Right cardiac atrium (tissue), 5 donors: ENCODE measurements at regions not wholly inside any gene's neighbourhood (a gene's known extent, or its start where the extent isn't known, plus 50 kb on each side); places are given as distances from the start of the nearest gene placed in this dataset.
A peak's percentile ranks its signal among the peaks of the same experiment; 100 is the strongest.

Experiments
- ATAC-seq, 2 donors: fragments of 200-7000 bp; cut with Tn5 transposase; one replicate each; pipeline versions ENCODE4 v1.8.0 to v1.9.1; 2020; ENCODE audit warnings: moderate library complexity in 2 of 2, mild to moderate bottlenecking in 1 of 2
- DNase-seq, 3 donors: peaks; one replicate each; pipeline ENCODE4 v3.0.0-alpha.2; 2020
- H3K27ac ChIP-seq: one replicate; pipeline ENCODE4 v1.5.1; 2013; ENCODE audit warnings: mild to moderate bottlenecking, low read length, control low read depth, moderate library complexity
- H3K27me3 ChIP-seq: one replicate; pipeline ENCODE4 v1.6.1; 2013; ENCODE audit not compliant: control insufficient read depth, insufficient read depth
- H3K4me1 ChIP-seq: one replicate; pipeline ENCODE4 v1.6.1; 2013; ENCODE audit warnings: low read length; ENCODE audit not compliant: control insufficient read depth, insufficient read depth
- H3K4me3 ChIP-seq: one replicate; pipeline ENCODE4 v1.5.1; 2013; ENCODE audit warnings: low read length, control low read depth
- H3K9me3 ChIP-seq: one replicate; pipeline ENCODE4 v1.6.1; 2013; ENCODE audit warnings: low read length; ENCODE audit not compliant: control insufficient read depth
- WGBS: extraction: QIAGEN DNeasy Blood & Tissue Kit; methylation state at CpG from one replicate; pipeline ENCODE4 v1.1.7; 2013; 5-methylcytosine and 5-hydroxymethylcytosine counted together
- intact Hi-C, 4 donors: fragments of 100-400 bp; cut with DNase I; formaldehyde crosslinking; loops; one replicate each; pipeline versions ENCODE4 v1.11.0 to v1.14.0; 2022 to 2023
- donor health status: healthy with polysubstance abuse.
- donor health status: DM: no; HTN: yes; CAD: no.
- donor health status: DM: no; HTN: no; CAD: no.
- donor health status: DM: no; HTN: yes; CAD: no; lungs with severe emphysema.
- donor health status: DM: yes; HTN: yes; CAD: no.

DNA sequence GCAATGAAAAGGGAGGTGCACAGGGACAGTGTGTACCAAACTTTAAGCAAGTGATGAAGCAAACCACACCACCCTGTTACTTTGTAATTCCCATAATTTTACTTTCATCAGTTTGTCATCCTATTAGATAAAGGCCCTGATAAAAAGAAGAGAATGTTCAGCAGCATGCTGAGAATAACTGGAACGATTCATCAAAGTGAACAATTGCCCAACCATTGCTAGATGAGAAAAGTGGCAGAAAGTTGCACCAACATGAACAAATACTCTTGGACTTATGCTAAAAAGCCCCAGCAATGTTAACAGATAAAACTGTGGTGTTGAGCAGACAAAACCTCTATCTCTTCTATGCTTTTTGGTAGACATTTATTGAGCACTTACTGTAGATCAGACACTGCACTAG lies 75.5 kb upstream of the PCGF5 start:
- DNase-seq (no peak), ATAC-seq (no peak)
- no peaks in the 10 kb centered on the region for H3K9me3 ChIP-seq
- no peaks in the 10 kb centered on the region for H3K27me3 ChIP-seq
- intact Hi-C loops: no loop called here
- no peak overlapping the region for H3K27ac ChIP-seq
- no peak overlapping the region for H3K4me3 ChIP-seq
- H3K4me1 ChIP-seq: no peaks in the 10 kb centered on the region
- WGBS: 32% methylated on average over 1 of the region's 1 CpG

DNA sequence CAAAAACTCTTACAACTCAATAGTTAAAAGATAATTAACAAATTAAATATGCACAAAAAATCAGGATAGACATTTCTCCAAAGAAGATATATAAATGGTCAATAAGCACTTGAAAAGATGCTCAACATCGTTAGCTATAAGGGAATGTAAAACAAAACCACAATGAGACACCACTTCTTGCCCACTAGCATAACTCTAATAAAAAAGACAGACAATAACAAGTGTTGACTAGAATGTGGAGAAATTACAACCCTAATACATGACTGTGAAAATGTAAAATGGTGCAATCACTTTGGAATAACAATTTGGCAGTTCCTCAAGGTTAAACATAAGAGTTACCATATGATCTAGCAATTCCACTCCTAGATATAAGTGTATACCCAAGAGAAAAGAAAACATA lies 74.3 kb upstream of the PCGF5 start:
- H3K27me3 ChIP-seq: no peaks in the 10 kb centered on the region
- WGBS: 76% methylated on average over 1 of the region's 1 CpG
- H3K27ac ChIP-seq: no peak overlapping the region
- H3K9me3 ChIP-seq: no peaks in the 10 kb centered on the region
- DNase-seq (no peak), ATAC-seq (no peak)
- intact Hi-C loops: no loop called here
- H3K4me3 ChIP-seq: no peak overlapping the region
- H3K4me1 ChIP-seq: no peaks in the 10 kb centered on the region

DNA sequence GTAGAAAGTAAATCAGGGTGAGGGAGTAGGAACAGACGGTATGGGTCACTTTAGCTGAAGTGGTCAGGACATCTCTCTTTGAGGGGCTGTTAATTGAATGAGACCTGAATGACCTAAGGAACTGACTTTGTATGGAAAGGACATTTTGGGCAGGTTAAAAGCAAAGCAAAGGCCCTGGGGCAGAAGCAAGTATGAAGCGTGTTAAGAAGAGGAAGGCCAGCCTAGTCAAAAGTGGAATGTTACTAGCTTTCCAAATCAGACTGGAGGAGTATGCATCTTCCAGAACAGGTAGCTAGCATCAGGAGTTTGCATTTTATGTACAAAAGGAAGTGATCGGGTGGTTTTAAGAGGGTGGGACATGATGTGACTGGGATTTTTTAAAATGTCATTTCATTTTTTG lies 70.9 kb upstream of the PCGF5 start:
- Histone ChIP-seq H3K9me3 (no peaks in the 10 kb centered on the region), H3K4me1 (no peaks in the 10 kb centered on the region), H3K27ac (no peak overlapping the region), H3K4me3 (no peak overlapping the region), H3K27me3 (no peaks in the 10 kb centered on the region)
- no peak for ATAC-seq
- intact Hi-C loops: no loop called here
- 90% methylated on average over 3 of the region's 3 CpGs for WGBS
- no peak for DNase-seq

DNA sequence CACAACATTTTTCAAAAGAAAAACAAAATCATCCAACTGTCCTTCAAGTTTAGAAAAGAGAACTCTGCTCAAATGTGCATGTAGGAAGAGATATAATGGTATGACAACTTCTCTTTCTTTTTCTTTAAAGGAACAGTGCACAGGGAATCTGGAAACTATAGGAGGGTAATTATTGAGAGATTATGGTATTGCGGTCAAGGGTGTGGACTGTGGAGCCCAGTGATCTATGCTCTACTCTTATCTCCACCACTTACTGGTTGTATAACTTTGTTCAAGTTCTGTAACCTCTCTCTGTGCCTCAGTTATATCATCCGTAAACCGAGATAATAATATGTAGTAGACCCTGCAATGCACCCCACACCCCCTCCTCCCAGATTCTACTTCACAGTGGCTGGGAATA lies 69.8 kb upstream of the PCGF5 start:
- 90% methylated on average over 3 of the region's 3 CpGs for WGBS

DNA sequence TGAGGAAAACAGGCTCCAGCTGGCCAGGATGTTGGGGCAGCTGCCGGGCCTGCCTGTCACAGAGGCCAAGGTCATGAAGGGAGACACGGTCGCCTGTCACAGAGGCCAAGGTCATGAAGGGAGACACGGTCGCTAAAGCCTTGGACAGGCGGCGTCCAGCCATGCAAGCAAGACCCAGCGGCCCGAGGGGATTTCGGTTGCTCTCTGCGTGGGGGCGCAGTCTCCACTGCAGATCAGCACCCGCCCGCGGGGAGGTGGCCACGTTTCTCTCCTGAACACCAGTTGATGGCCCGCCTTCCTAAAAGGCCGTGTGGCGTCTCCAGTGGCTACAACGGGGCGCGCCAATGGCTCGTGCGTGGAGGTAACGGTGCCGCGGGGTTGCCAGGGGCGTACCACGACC lies 67.0 kb upstream of the PCGF5 start:
- Histone ChIP-seq H3K4me1 (no peaks in the 10 kb centered on the region), H3K4me3 (no peak overlapping the region), H3K27me3 (no peaks in the 10 kb centered on the region), H3K9me3 (no peaks in the 10 kb centered on the region), H3K27ac (no peak overlapping the region)
- no peak for ATAC-seq
- DNase-seq: peak in 1 of 3 donors; percentile 43
- intact Hi-C loops: no loop called here
- 95% methylated on average over 29 of the region's 29 CpGs for WGBS

More for the DNA sequence above, 69.8 kb upstream of the PCGF5 start:
- Histone ChIP-seq H3K27ac (no peak overlapping the region), H3K4me3 (no peak overlapping the region), H3K27me3 (no peaks in the 10 kb centered on the region), H3K4me1 (no peaks in the 10 kb centered on the region), H3K9me3 (no peaks in the 10 kb centered on the region)
- intact Hi-C loops: no loop called here
- DNase-seq: no peak
- ATAC-seq: no peak

DNA sequence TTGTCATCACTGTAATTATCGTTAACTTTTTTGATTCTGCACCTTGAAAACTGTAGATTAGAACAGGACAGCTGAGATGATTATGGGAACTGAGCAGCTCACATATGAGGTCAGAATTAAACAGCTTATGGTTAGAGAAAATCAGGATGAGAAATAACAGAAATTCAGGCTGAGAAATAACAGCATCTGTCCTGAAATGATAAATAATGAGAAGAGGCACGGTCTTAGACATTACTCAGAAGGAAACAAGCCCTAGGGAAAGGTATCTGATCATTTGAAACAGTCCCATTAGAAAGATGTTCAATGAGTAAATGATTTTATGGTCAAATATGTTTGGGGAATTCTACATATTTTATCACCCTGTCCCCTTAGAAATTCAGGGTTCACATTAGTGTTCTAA lies 65.6 kb upstream of the PCGF5 start:
- Histone ChIP-seq H3K4me1 (no peaks in the 10 kb centered on the region), H3K27ac (no peak overlapping the region), H3K4me3 (no peak overlapping the region), H3K27me3 (no peaks in the 10 kb centered on the region), H3K9me3 (no peaks in the 10 kb centered on the region)
- intact Hi-C loops: no loop called here
- WGBS: 81% methylated on average over 2 of the region's 2 CpGs
- no peak for DNase-seq
- ATAC-seq: no peak

DNA sequence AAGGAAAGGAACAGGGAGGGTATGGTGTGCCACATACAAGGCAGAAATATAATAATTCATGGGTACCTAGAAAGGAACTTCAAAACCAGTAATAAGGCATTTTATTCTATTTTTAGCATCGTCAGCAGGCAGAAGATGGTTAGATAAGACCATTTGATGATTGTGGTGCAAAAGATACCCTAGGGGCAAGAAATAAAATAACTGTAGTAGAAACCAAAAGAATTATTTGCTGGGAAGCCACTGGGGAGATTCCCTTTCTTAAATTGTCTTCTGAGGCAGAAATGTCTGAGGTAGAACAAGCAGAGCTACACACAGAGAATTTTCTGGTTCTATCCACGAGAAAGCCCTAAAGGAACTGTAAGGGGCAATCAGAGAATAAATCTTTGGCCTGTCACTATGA lies 64.3 kb upstream of the PCGF5 start:
- no peaks in the 10 kb centered on the region for H3K4me1 ChIP-seq
- H3K27ac ChIP-seq: no peak overlapping the region
- no peaks in the 10 kb centered on the region for H3K27me3 ChIP-seq
- DNase-seq (no peak), ATAC-seq (no peak)
- 73% methylated on average over 2 of the region's 2 CpGs for WGBS
- no peaks in the 10 kb centered on the region for H3K9me3 ChIP-seq
- H3K4me3 ChIP-seq: no peak overlapping the region
- intact Hi-C loops: no loop called here

DNA sequence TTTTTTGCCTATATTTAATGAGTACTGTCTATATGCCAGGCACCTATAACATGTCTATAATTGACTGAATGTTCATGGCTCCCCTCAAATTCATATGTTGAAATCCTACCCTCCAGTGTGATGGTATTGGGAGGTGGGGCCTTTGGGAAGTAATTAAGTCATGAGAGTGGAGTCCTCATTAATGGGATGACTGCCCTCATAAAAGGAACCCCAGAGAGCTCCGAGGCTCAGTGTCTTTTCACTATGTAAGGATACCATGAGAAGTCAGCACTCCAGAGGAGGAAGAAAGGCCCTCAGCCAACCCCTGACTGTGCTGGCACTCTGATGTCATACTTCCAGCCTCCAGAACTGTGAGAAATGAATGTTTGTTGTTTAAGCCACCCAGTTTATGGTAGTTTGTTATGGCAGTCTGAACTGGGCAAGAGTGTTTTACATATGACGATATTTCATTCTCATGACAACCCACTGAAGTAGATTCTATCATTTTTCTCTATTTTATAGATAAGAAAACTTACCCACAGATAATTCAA lies 61.1 kb upstream of the PCGF5 start:
- Histone ChIP-seq H3K9me3 (no peaks in the 10 kb centered on the region), H3K27me3 (no peaks in the 10 kb centered on the region), H3K4me3 (no peak overlapping the region), H3K27ac (no peak overlapping the region), H3K4me1 (peaks cover 4% of the 10 kb centered on the region)
- DNase-seq (no peak), ATAC-seq (no peak)
- 82% methylated on average over 2 of the region's 2 CpGs for WGBS
- intact Hi-C loops: no loop called here

DNA sequence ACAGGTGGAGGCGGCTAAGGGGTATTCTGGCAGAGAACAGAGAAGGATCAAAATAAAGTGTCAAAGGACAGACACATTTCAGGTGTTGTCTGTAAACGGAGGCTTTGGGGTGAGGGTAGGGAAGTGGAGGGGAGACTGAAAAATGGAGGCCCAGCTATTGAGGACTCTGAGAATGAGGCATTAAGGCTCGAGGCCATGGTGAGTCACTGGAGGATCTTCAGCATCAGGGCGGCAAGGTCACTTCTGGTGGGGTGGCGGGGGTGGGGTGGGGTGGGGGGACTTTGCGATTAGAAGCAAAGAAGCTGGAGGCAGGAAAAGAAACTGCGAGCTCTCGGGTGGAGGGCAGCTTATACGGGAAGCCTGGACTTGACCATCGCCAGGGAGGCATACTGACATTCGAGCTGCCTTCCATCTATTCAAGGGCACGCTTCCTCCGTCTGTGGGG lies 58.4 kb upstream of the PCGF5 start:
- H3K27me3 ChIP-seq: no peaks in the 10 kb centered on the region
- ATAC-seq (peak; percentile 6 to 7), DNase-seq (no peak)
- 12% methylated on average over 13 of the region's 13 CpGs for WGBS
- peak overlapping the region; percentile 99 for H3K4me3 ChIP-seq
- intact Hi-C loops: loop anchor here in 1 of 4 donors (5.0 kb wide), 1 partner anchor 60 kb away; the partner anchor contains the start of gene PCGF5
- H3K4me1 ChIP-seq: peaks cover 4% of the 10 kb centered on the region
- no peaks in the 10 kb centered on the region for H3K9me3 ChIP-seq
- H3K27ac ChIP-seq: peak overlapping the region; percentile 84

DNA sequence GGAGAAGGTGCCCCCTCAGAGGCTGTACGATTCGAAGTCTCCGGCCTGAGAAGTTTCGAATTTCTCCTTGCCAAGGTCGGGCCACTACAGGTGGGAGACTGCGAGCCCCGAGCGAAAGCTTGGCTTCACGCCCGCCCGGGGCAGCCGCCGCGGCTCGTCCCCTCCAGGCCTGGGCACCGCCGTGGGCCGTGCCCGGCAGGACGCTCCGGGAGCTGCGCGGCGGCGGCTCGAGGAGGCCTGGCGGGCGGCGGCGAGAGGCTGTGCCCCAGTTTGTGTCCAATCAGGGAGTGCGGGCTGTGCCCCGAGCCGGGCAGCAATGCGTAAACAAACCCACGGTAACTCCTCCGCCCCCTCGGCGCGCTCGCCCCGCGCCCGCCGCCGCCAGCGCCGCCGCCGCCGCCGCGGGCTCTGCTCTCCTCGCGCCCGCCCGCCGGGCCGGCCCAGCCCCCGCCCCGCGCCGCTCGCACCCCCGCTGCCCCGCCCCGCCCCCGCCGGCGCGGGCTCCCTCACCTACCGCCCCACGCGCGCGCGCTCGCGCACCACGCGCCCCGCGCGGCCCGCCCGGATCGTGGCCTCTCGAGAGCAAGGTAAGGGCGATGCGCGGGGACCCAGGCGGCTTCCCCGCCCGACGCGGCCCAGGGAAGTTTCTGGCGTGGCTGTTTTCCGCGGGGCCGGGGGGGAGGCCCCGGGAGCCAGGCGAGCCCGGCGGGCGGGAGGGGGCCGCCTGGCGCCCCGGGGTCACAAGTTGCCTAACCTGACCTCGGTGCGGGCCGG lies 57.8 kb upstream of the PCGF5 start:
- H3K27ac ChIP-seq: peak overlapping the region; percentile 85
- DNase-seq: peak; percentile 78 to 92 (median 90)
- under 1% methylated on average over 107 of the region's 110 CpGs for WGBS
- peak overlapping the region; percentile 99 for H3K4me3 ChIP-seq
- H3K9me3 ChIP-seq: no peaks in the 10 kb centered on the region
- peaks cover 4% of the 10 kb centered on the region for H3K4me1 ChIP-seq
- no peaks in the 10 kb centered on the region for H3K27me3 ChIP-seq
- intact Hi-C loops: loop anchor here in 1 of 4 donors (5.0 kb wide), 1 partner anchor 60 kb away; the partner anchor contains the start of gene PCGF5
- peak; percentile 82 to 83 for ATAC-seq

DNA sequence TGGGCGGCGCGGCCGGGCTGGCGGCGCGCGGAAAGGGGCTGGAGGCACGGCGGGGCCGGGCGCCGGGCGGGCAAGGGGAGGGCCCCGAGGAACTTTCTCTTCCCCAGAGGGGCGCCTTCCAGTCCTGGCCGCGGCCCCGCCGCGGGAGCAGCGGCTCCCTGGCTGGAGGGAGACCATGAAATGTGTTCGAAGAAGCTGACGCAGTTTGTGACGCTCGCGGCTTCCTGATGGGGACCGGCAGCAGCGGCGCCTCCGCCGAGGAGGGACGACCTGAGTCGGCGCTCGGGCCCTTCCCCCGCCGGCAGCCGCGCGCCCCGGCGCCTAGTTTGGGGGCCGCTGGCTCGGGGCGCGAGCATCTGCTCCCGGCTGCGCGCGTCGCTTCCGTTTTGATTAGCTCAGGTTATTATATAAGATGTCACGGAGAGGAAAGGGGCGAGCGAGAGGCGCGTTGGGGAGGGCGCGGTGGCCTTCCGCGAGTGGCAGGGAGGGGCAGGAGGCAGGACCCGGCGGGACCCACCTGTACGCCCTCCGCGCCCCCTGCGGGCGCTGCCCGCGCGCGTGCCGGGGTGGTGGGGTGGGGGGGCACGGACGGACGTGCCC lies 57.1 kb upstream of the PCGF5 start:
- intact Hi-C loops: loop anchor here in 1 of 4 donors (5.0 kb wide), 1 partner anchor 59 kb away; the partner anchor contains the start of gene PCGF5
- no peaks in the 10 kb centered on the region for H3K9me3 ChIP-seq
- peak; percentile 79 to 89 (median 88) for DNase-seq
- H3K27ac ChIP-seq: peak overlapping the region; percentile 85
- peak overlapping the region; percentile 99 for H3K4me3 ChIP-seq
- H3K27me3 ChIP-seq: no peaks in the 10 kb centered on the region
- WGBS: under 1% methylated on average over 77 of the region's 77 CpGs
- ATAC-seq: peak; percentile 60 to 72
- H3K4me1 ChIP-seq: peaks cover 4% of the 10 kb centered on the region
